HEK293 (cell line): ENCODE measurements at regions not wholly inside any gene's neighbourhood (a gene's known extent, or its start where the extent isn't known, plus 50 kb on each side); places are given as distances from the start of the nearest gene placed in this dataset.
A peak's percentile ranks its signal among the peaks of the same experiment; 100 is the strongest.

Source experiments
- CTCF ChIA-PET: fragments of 350-600 bp; formaldehyde crosslinking; extraction: SDS; loops from one replicate; lab custom pipeline; 2021; ENCODE audit warnings: antibody characterized with exemption; lab: Yijun Ruan, JAX
- POLR2A ChIA-PET: fragments of 300-600 bp; formaldehyde crosslinking; extraction: SDS; loops from one replicate; lab custom pipeline; 2020; ENCODE audit warnings: antibody characterized with exemption, inconsistent platforms; lab: Yijun Ruan, JAX
- H3K27ac ChIP-seq: fragments of 200-500 bp; sonication (Bioruptor generic); 2 replicates; pipeline ENCODE4 v1.5.1; 2014; ENCODE audit warnings: low read depth, low read length, control low read depth, inconsistent platforms; ENCODE audit errors: extremely low read depth
- H3K36me3 ChIP-seq, 2 experiments: fragments of 200-500 bp in 1 of 2; sonication (Bioruptor generic) in 1 of 2; 1 replicate in 1 of 2; 2 replicates in 1 of 2; pipeline ENCODE4 v1.5.1; 2014 to 2017; ENCODE audit warnings: inconsistent platforms in 2 of 2, low read length in 2 of 2; ENCODE audit not compliant: control insufficient read depth in 2 of 2, insufficient read depth in 1 of 2
- H3K4me1 ChIP-seq: fragments of 200-500 bp; sonication (Bioruptor generic); 2 replicates; pipeline ENCODE4 v1.5.1; 2014; ENCODE audit warnings: mild to moderate bottlenecking, low read length, inconsistent platforms; ENCODE audit not compliant: control insufficient read depth, insufficient read depth
- H3K4me3 ChIP-seq: 2 replicates; pipeline ENCODE4 v1.5.1; 2011; ENCODE audit warnings: low read depth, mild to moderate bottlenecking, control low read depth, low read length, moderate library complexity
- H3K9me3 ChIP-seq: fragments of 200-500 bp; sonication (Bioruptor generic); 2 replicates; pipeline ENCODE4 v1.5.1; 2014; ENCODE audit warnings: low read depth, low read length, inconsistent platforms; ENCODE audit not compliant: control insufficient read depth, insufficient read depth
- HOXD13 ChIP-seq: sonication (generic); formaldehyde crosslinking; IDR thresholded peaks from 2 replicates; pipeline ENCODE4 v1.8.0; 2022; ENCODE audit warnings: missing genetic modification reagents, borderline replicate concordance
- IKZF3 ChIP-seq: fragments of 450-650 bp; IDR thresholded peaks from 2 replicates; pipeline ENCODE4 v1.5.0; 2018; ENCODE audit warnings: missing biosample characterization, mild to moderate bottlenecking, missing genetic modification characterization, moderate library complexity
- SETDB1 ChIP-seq: IDR thresholded peaks from one replicate; pipeline ENCODE4 v1.6.1; 2017; ENCODE audit warnings: mild to moderate bottlenecking, low read length, moderate library complexity, mixed read lengths; ENCODE audit not compliant: insufficient read length
- TCF7L2 ChIP-seq: IDR thresholded peaks from 2 replicates; pipeline ENCODE4 v1.6.1; 2011; ENCODE audit warnings: low read depth, mild to moderate bottlenecking, inconsistent platforms, low read length, moderate library complexity, borderline replicate concordance
- TRIM28 ChIP-seq: IDR thresholded peaks from 2 replicates; pipeline ENCODE4 v1.6.1; 2011; ENCODE audit warnings: low read length, control low read depth, borderline replicate concordance
- YY1 ChIP-seq: fragments of 450-650 bp; formaldehyde crosslinking; IDR thresholded peaks from 2 replicates; pipeline ENCODE4 v1.5.1; 2018; ENCODE audit warnings: missing biosample characterization, missing genetic modification characterization
- ZFP3 ChIP-seq: fragments of 450-650 bp; formaldehyde crosslinking; IDR thresholded peaks from 2 replicates; pipeline ENCODE4 v1.5.1; 2016; ENCODE audit warnings: low read depth, missing biosample characterization, missing genetic modification characterization
- ZNF16 ChIP-seq: fragments of 450-650 bp; formaldehyde crosslinking; IDR thresholded peaks from 2 replicates; pipeline ENCODE4 v1.5.1; 2016; ENCODE audit warnings: low read depth, missing biosample characterization, missing genetic modification characterization
- ZNF175 ChIP-seq: fragments of 450-650 bp; formaldehyde crosslinking; IDR thresholded peaks from 2 replicates; pipeline ENCODE4 v1.5.1; 2016; ENCODE audit warnings: missing biosample characterization, missing genetic modification characterization
- ZNF324 ChIP-seq: fragments of 450-650 bp; formaldehyde crosslinking; IDR thresholded peaks from 2 replicates; pipeline ENCODE4 v1.5.1; 2016; ENCODE audit warnings: missing biosample characterization, missing genetic modification characterization
- ZNF341 ChIP-seq: fragments of 450-650 bp; formaldehyde crosslinking; IDR thresholded peaks from 2 replicates; pipeline ENCODE4; 2016; ENCODE audit warnings: low read depth, missing biosample characterization, missing genetic modification characterization
- ZNF37A ChIP-seq: fragments of 450-650 bp; IDR thresholded peaks from 2 replicates; pipeline ENCODE4 v1.5.1; 2018; ENCODE audit warnings: missing biosample characterization, missing genetic modification characterization
- ZNF473 ChIP-seq: fragments of 450-650 bp; formaldehyde crosslinking; IDR thresholded peaks from 2 replicates; pipeline ENCODE4 v1.5.1; 2017; ENCODE audit warnings: missing biosample characterization, missing genetic modification characterization
- ZNF521 ChIP-seq: fragments of 450-650 bp; formaldehyde crosslinking; IDR thresholded peaks from 2 replicates; pipeline ENCODE4 v1.5.1; 2017; ENCODE audit warnings: missing biosample characterization, mild to moderate bottlenecking, missing genetic modification characterization
- ZNF571 ChIP-seq: fragments of 450-650 bp; formaldehyde crosslinking; IDR thresholded peaks from 2 replicates; pipeline ENCODE4 v1.5.0; 2017; ENCODE audit warnings: missing biosample characterization, missing genetic modification characterization
- ZNF660 ChIP-seq: fragments of 450-650 bp; IDR thresholded peaks from 2 replicates; pipeline ENCODE4 v1.5.1; 2018; ENCODE audit warnings: missing biosample characterization, mild to moderate bottlenecking, missing genetic modification characterization
- ZSCAN16 ChIP-seq: fragments of 450-650 bp; formaldehyde crosslinking; IDR thresholded peaks from 2 replicates; pipeline ENCODE4 v1.5.1; 2016; ENCODE audit warnings: missing biosample characterization, missing genetic modification characterization
- TF ChIP-seq, protein P1 (sequence below): fragments of 450-650 bp; formaldehyde crosslinking; IDR thresholded peaks from 2 replicates; pipeline ENCODE4 v1.5.1; 2016; ENCODE audit warnings: missing biosample characterization, missing genetic modification characterization
- TF ChIP-seq, protein P2 (sequence below): fragments of 450-650 bp; formaldehyde crosslinking; IDR thresholded peaks from 2 replicates; pipeline ENCODE4 v1.5.1; 2016; ENCODE audit warnings: missing biosample characterization, missing genetic modification characterization
- TF ChIP-seq, protein P3 (sequence below): fragments of 450-650 bp; formaldehyde crosslinking; IDR thresholded peaks from 2 replicates; pipeline ENCODE4 v1.5.1; 2017; ENCODE audit warnings: missing biosample characterization, missing genetic modification characterization

DNA sequence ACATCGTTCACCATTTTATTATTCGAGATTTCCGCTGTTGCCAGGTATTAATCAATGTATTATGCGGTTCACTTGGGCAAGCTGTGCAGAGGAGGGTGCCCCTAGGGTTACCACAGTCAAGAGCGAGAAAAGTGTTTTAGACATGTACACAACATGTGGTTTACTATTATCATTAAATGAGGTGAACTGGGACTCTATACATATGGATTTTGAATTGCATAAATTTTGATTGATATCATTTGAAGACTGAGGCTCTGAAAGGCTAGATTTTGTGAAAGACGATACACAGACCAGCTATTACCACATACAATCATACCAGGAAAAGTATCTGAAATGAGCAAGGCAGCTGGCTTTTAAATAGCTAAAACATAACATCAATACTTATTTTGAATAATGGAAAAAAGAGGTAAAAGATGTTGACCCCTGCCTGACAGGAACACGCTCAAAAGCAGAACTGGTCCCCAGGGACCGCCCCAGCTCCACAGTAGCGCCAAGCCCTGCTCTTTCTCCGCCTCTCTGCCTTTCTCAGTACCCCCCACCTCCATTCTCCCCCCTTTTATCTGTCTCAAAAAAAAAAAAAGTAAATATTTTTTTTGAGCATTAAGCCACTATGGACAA lies 413.4 kb upstream of the MKI67 start (continued):
- TF ChIP-seq ZFP3 (tag by site-specific recombination) (no peak), HOXD13 (CRISPR knock-in tag) (no peak), ZNF16 (tag by site-specific recombination) (no peak), SETDB1 (no peak)

DNA sequence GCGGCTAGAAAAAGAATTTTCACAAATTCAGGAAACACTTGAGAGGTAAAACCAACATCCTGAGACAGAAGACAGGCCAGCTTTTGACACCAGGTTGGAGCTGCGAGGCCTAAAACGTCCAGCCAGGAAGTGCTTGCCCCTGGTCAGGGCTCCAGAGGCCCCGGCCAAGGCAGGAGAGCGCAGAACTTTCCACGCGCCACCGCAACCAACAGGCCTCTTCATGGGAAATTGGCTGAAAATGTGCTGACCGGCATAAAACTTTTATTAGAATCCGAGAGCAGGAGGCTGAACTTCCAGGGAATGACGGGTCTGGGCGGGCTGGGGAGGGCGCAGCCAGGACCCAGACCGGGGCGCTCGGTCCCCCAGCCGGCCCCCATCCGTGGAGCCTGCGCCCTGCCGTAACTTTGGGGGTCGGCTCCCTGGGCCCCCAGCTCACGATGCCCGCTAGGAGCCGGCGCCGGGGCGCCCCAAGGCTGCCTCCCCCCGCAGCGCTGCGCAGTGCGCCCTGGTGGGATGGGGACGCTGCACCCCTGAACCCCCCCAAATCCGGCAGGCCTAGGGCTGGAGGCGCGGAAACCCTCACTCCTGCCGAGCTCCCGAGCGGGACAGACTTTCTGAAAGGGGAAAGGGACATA lies 414.0 kb upstream of the MKI67 start:
- ChIA-PET CTCF (interaction anchor here (0.6 to 1.2 kb wide), 3 partner anchors 261 to 1430 kb away, joined by 4 read pairs; no protein-coding TSS in a partner anchor), POLR2A (interaction anchor here (0.7 kb wide), 1 partner anchor 200 kb away, joined by 5 read pairs; no protein-coding TSS in a partner anchor)

DNA sequence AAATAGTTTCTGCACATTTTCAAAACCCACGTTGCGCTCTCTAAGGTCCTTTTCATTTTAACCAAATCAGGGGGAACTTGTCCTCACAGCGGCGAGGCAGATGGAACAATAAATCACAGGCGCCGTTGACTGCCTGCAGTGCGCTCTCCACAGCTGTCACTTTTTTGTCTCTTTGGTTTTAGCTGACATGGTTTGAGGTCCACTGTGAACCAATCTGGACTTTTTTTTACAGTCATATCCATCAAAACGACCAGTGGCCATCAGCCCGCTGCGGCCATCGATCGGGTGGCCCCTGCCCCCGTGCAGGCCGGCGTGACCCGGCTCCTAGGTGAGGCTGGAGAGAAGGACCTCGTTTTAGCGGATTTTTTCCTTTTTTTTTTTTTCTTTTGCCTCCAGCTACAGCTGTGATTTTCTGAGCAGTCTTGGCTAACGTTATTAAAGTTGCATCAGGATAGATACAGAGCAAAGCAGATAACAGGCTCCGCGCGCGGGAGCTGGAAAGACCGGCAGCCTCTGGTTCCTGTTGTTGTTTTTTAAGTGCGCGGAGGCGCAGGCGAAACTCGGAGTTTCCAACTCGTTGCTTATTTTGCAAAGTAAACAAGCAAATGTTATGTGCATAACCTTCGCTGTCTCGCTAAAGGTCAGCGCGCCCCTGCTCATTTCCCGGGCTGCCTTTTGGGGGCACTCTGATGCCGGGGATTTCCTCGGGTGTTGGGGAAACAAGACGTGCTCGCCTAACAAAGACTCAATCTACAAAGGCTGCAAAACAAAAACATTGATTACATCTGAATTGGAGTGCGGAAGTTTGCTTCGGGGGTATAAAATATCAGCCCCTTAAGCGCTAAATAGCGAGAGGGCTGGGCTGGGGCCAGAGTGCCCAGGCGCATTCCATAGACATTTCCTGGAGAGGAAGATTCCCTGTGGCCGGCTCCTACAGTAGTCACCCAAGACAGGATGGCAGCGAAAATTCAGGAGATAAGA lies 414.8 kb upstream of the MKI67 start:
- TF ChIP-seq ZNF324 (tag by site-specific recombination), result no peak
- TF ChIP-seq ZNF341 (tag by site-specific recombination), result peak; percentile 31; the same call in 1 of the 2 replicates
- TF ChIP-seq, protein P1, sequence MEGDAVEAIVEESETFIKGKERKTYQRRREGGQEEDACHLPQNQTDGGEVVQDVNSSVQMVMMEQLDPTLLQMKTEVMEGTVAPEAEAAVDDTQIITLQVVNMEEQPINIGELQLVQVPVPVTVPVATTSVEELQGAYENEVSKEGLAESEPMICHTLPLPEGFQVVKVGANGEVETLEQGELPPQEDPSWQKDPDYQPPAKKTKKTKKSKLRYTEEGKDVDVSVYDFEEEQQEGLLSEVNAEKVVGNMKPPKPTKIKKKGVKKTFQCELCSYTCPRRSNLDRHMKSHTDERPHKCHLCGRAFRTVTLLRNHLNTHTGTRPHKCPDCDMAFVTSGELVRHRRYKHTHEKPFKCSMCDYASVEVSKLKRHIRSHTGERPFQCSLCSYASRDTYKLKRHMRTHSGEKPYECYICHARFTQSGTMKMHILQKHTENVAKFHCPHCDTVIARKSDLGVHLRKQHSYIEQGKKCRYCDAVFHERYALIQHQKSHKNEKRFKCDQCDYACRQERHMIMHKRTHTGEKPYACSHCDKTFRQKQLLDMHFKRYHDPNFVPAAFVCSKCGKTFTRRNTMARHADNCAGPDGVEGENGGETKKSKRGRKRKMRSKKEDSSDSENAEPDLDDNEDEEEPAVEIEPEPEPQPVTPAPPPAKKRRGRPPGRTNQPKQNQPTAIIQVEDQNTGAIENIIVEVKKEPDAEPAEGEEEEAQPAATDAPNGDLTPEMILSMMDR (tag by site-specific recombination), result peak; percentile 72; the same call in 1 of the 2 replicates
- TF ChIP-seq ZSCAN16 (tag by site-specific recombination), result no peak
- no peak for TF ChIP-seq ZNF473 (tag by site-specific recombination)
- peak; percentile 28; the same call in 1 of the 2 replicates for TF ChIP-seq TCF7L2
- peak; percentile 63; the same call in 1 of the 2 replicates for TF ChIP-seq TRIM28
- no peak overlapping the region; the same call in 1 of the 2 replicates for H3K4me3 ChIP-seq
- ChIA-PET CTCF (interaction anchor here (0.7 to 1.2 kb wide), 2 partner anchors 380 to 1429 kb away, joined by 3 to 4 read pairs; no protein-coding TSS in a partner anchor), POLR2A (no interaction called here)
- no peaks in the 10 kb centered on the region for H3K9me3 ChIP-seq
- no peaks in the 10 kb centered on the region for H3K36me3 ChIP-seq
- H3K4me1 ChIP-seq, result peaks cover 28% of the 10 kb centered on the region
- H3K27ac ChIP-seq, result no peak overlapping the region; the same call in 1 of the 2 replicates

More for the DNA sequence above, 414.0 kb upstream of the MKI67 start:
- TF ChIP-seq ZNF571 (no peak), ZNF521 (tag by site-specific recombination) (no peak), ZNF37A (tag by site-specific recombination) (no peak), ZNF660 (tag by site-specific recombination) (no peak), YY1 (tag by site-specific recombination) (no peak), ZNF175 (tag by site-specific recombination) (no peak), IKZF3 (tag by site-specific recombination) (no peak)
- TF ChIP-seq, protein P2, sequence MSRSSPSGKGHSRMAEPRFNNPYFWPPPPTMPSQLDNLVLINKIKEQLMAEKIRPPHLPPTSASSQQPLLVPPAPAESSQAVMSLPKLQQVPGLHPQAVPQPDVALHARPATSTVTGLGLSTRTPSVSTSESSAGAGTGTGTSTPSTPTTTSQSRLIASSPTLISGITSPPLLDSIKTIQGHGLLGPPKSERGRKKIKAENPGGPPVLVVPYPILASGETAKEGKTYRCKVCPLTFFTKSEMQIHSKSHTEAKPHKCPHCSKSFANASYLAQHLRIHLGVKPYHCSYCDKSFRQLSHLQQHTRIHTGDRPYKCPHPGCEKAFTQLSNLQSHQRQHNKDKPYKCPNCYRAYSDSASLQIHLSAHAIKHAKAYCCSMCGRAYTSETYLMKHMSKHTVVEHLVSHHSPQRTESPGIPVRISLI, result no peak
- TF ChIP-seq, protein P3, sequence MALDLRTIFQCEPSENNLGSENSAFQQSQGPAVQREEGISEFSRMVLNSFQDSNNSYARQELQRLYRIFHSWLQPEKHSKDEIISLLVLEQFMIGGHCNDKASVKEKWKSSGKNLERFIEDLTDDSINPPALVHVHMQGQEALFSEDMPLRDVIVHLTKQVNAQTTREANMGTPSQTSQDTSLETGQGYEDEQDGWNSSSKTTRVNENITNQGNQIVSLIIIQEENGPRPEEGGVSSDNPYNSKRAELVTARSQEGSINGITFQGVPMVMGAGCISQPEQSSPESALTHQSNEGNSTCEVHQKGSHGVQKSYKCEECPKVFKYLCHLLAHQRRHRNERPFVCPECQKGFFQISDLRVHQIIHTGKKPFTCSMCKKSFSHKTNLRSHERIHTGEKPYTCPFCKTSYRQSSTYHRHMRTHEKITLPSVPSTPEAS (tag by site-specific recombination), result no peak
- Histone ChIP-seq H3K4me1 (peaks cover 30% of the 10 kb centered on the region), H3K27ac (no peak overlapping the region; the same call in 1 of the 2 replicates), H3K36me3 (no peaks in the 10 kb centered on the region), H3K4me3 (no peak overlapping the region), H3K9me3 (no peaks in the 10 kb centered on the region)
